Nephron progenitor cell (in vitro differentiated cells): ENCODE measurements at regions not wholly inside any gene's neighbourhood (a gene's known extent, or its start where the extent isn't known, plus 50 kb on each side); places are given as distances from the start of the nearest gene placed in this dataset.

Source experiments
- DNase-seq: peaks from one replicate; pipeline ENCODE4 v3.0.0; 2021
- H3K27ac Mint-ChIP-seq: 2 replicates; pipeline ENCODE4 v1.8.0; 2021; ENCODE audit warnings: mild to moderate bottlenecking, moderate library complexity, mixed read lengths
- H3K27me3 Mint-ChIP-seq: 2 replicates; pipeline ENCODE4 v1.8.0; 2021; ENCODE audit warnings: mild to moderate bottlenecking, low read depth, mixed read lengths; ENCODE audit not compliant: poor library complexity
- H3K36me3 Mint-ChIP-seq: 2 replicates; pipeline ENCODE4 v1.8.0; 2021; ENCODE audit warnings: low read depth, mixed read lengths
- H3K4me1 Mint-ChIP-seq: 2 replicates; pipeline ENCODE4 v1.8.0; 2021; ENCODE audit warnings: mixed read lengths
- H3K4me3 Mint-ChIP-seq: 2 replicates; pipeline ENCODE4 v1.8.0; 2021; ENCODE audit warnings: mild to moderate bottlenecking, moderate library complexity, mixed read lengths
- H3K9me3 Mint-ChIP-seq: 2 replicates; pipeline ENCODE4 v1.8.0; 2021; ENCODE audit warnings: mild to moderate bottlenecking, moderate library complexity, mixed read lengths
- TF ChIP-seq, protein P1 (sequence below): fragments of 200-600 bp; sonication (generic); IDR thresholded peaks from 2 replicates; pipeline ENCODE4 v1.5.0; 2021; ENCODE audit warnings: antibody characterized with exemption

DNA sequence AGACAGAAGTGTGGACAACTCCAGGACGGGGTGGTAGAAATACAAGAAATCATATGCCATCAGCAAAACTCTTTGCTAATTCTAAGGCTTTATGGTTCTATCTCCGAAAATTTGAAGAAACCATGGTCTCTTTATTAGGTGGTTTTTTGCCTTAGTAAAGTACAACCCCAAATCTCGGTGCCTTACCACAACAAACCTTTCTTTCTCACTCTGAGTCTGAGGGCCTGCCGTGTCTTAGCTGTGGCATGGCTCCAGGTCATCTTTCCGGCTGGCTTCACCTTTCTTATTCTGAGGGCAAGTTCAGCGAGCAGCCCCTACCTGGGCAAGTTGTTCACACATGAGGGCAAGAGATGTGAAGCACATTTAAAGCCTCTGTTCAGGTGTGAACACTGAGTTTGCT lies 280.6 kb downstream of the TTLL7 start:
- no peaks in the 10 kb centered on the region for H3K9me3 Mint-ChIP-seq
- no peak overlapping the region for H3K4me3 Mint-ChIP-seq
- H3K27me3 Mint-ChIP-seq = peaks cover 3% of the 10 kb centered on the region
- DNase-seq = no peak
- TF ChIP-seq, protein P1, sequence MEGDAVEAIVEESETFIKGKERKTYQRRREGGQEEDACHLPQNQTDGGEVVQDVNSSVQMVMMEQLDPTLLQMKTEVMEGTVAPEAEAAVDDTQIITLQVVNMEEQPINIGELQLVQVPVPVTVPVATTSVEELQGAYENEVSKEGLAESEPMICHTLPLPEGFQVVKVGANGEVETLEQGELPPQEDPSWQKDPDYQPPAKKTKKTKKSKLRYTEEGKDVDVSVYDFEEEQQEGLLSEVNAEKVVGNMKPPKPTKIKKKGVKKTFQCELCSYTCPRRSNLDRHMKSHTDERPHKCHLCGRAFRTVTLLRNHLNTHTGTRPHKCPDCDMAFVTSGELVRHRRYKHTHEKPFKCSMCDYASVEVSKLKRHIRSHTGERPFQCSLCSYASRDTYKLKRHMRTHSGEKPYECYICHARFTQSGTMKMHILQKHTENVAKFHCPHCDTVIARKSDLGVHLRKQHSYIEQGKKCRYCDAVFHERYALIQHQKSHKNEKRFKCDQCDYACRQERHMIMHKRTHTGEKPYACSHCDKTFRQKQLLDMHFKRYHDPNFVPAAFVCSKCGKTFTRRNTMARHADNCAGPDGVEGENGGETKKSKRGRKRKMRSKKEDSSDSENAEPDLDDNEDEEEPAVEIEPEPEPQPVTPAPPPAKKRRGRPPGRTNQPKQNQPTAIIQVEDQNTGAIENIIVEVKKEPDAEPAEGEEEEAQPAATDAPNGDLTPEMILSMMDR = no peak
- no peaks in the 10 kb centered on the region for H3K36me3 Mint-ChIP-seq
- no peaks in the 10 kb centered on the region for H3K4me1 Mint-ChIP-seq
- no peak overlapping the region for H3K27ac Mint-ChIP-seq

DNA sequence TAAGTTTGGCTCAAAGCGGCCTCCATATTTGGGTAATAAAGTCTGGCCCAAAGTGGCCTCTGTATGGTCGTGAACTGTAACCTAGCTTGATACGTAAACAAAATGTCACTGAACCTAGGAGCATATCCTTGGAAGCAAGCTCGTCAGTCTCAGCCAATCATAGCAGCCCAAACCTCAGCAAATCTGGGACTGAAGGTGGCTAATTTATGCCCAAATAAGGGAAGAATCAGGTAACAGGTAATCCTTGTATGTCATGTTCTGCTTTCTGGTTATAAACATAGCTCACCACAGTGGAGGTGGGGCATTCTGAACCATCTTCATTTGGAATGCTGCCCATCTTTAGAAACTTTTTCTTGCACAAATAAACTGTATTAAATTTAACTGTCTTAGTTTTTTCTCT lies 281.1 kb downstream of the TTLL7 start:
- DNase-seq = no peak
- Mint-ChIP-seq H3K4me1 (no peaks in the 10 kb centered on the region), H3K36me3 (no peaks in the 10 kb centered on the region), H3K4me3 (no peak overlapping the region), H3K27ac (no peak overlapping the region), H3K27me3 (peaks cover 3% of the 10 kb centered on the region), H3K9me3 (no peaks in the 10 kb centered on the region)
- TF ChIP-seq, protein P1 = no peak

DNA sequence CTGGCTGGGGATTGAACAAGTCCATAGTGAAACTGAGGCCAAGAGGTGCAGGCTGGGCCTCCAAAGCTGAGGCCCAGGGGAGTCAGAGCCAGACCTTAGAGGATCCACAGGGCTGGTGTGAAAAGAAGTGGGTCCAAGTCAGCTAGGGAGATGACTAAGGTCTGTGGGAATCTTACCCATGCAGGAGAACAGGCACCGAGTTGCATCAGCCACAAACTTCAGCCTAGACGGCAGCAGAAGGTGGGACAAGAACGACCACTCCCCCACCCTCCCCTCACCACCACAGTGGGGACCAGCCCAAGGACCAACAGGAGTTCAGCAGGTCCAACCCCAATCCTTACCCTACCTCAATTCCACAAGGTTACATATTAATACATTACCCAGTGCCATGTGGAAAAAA lies 282.3 kb downstream of the TTLL7 start:
- peaks cover 3% of the 10 kb centered on the region for H3K27me3 Mint-ChIP-seq
- H3K36me3 Mint-ChIP-seq = no peaks in the 10 kb centered on the region
- H3K9me3 Mint-ChIP-seq = no peaks in the 10 kb centered on the region
- H3K27ac Mint-ChIP-seq = no peak overlapping the region
- DNase-seq = no peak
- no peak overlapping the region for H3K4me3 Mint-ChIP-seq
- H3K4me1 Mint-ChIP-seq = no peaks in the 10 kb centered on the region
- TF ChIP-seq, protein P1 = no peak

DNA sequence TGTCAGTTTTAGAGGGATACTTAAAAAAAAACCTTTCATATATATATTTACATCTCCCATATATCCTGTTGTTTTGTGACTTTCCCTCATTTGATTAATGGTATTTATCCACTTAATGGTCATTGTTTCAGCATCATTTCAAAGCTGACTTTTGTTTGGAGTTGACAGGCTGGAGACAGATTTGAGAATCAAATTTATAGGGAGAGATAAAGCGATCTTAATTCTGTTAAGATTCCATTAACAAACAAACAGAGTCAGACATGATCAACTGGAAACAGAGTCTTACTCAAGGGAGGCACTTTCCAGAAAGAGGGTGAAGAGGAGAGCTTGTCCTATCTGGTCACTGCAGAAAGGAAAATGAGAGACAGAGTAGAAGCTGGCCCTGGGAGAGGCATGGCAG lies 283.4 kb downstream of the TTLL7 start:
- TF ChIP-seq, protein P1 = no peak
- H3K9me3 Mint-ChIP-seq = no peaks in the 10 kb centered on the region
- H3K4me1 Mint-ChIP-seq = no peaks in the 10 kb centered on the region

DNA sequence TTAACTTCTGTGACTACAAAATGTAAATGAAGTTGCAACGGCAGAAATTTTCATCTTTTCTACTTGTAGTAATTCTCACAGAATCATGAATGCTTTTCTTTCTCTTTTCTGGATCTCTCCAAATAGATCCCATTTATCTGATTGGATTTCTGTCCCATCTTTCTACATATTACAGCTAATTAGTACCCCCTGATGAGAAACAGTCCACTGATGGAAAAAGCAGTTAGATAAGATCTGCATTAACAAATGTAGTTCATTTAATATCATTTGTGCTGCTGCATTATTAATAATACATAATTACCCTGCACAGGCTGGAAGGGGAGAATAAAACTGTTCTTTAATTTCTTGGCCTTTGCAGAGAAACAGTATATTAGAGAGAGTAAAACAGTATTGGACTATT lies 289.3 kb downstream of the TTLL7 start:
- DNase-seq = no peak
- Mint-ChIP-seq H3K4me1 (no peaks in the 10 kb centered on the region), H3K9me3 (no peaks in the 10 kb centered on the region), H3K4me3 (no peak overlapping the region), H3K36me3 (no peaks in the 10 kb centered on the region), H3K27ac (no peak overlapping the region), H3K27me3 (peaks cover 3% of the 10 kb centered on the region)
- TF ChIP-seq, protein P1 = no peak

More for the DNA sequence above, 283.4 kb downstream of the TTLL7 start:
- Mint-ChIP-seq H3K27ac (no peak overlapping the region), H3K27me3 (peaks cover 1% of the 10 kb centered on the region), H3K4me3 (no peak overlapping the region), H3K36me3 (no peaks in the 10 kb centered on the region)
- no peak for DNase-seq

DNA sequence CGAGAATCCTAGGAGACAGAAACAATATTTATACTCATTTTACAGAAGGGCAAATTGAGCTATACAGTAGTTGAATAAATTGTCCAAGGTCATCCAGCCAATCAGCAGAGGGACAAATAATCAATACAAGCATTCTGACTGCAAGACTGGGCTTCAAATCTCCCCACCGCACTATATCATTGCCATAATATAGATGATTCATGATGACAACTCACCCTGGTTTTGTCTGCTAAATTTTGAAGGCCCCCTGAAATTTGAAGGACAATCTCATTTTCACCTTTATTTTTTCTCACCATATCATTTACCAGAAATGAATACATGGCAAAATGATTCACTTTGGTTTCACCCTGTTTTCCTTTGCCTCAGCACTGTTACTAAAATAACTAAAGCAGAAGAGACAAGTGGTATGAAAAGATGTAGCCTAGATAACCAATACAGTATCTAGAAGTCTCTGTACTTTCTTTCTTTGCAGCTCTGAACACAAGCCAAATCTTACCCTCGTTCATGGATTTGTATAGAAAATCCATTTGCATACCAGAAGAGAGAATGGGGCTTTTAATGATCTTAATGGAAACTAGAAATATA lies 292.5 kb downstream of the TTLL7 start:
- H3K4me3 Mint-ChIP-seq = no peak overlapping the region
- H3K27ac Mint-ChIP-seq = no peak overlapping the region
- H3K9me3 Mint-ChIP-seq = peaks cover 7% of the 10 kb centered on the region
- H3K4me1 Mint-ChIP-seq = peaks cover 4% of the 10 kb centered on the region
- TF ChIP-seq, protein P1 = no peak
- DNase-seq = no peak
- H3K27me3 Mint-ChIP-seq = peaks cover 3% of the 10 kb centered on the region
- no peaks in the 10 kb centered on the region for H3K36me3 Mint-ChIP-seq
